ENCODE measurements at regions not wholly inside any gene's neighbourhood (a gene's known extent, or its start where the extent isn't known, plus 50 kb on each side); places are given as distances from the start of the nearest gene placed in this dataset.

DNA sequence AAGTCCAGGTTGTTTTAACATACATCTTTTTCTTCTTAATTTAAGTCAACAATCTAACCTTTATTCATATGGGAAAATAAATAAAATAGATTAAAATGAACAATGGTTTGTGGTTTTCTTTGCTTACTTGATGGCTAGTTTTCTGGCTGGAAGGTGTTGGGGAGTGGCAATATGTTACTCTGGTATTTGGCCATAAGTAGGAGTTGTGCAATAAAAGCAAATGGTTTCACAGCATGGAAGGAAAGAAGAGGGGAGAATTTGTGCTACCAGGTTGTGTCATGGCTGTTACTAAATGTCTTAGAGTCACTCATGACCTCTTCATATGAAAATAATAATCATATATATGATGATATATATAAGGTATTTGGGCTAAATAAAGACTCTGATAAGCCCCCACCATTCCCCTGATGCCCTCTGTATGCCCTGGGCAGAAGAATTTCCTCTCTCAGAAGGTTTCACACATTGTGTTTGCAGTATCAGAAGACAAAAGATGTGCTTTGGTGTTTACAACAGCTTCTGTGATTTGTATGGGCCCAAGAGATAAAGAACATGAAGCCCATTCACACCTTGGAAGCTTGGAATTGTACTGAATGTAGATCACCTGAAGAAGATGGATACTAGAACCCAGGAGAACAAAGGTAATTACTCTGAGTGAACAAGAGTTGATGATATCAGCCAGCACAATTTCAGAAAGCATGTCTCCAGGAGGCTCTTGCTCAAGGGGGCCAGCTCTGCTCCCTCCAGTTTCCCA lies 160.9 kb downstream of the ALG10B start:
- peaks cover 0 to 8% of the 10 kb centered on the region in 2 donors for H3K9me3 ChIP-seq
- H3K36me3 ChIP-seq, result no peaks in the 10 kb centered on the region
- intact Hi-C loops (cut with DNase I; ENCODE audit: low total_unique reads), result no loop called here
- DNase-seq (ENCODE audit: low spot score in 2 of 2), result no peak
- no peak overlapping the region for H3K27ac ChIP-seq
- H3K4me1 ChIP-seq, result no peaks in the 10 kb centered on the region
- TF ChIP-seq CTCF (IDR thresholded peaks at IDR 0.05) (no peak), POLR2A (IDR thresholded peaks at IDR 0.05) (no peak), POLR2AphosphoS5 (IDR thresholded peaks at IDR 0.05) (no peak)
- no peaks in the 10 kb centered on the region for H3K27me3 ChIP-seq
- no peak overlapping the region for H3K4me3 ChIP-seq

DNA sequence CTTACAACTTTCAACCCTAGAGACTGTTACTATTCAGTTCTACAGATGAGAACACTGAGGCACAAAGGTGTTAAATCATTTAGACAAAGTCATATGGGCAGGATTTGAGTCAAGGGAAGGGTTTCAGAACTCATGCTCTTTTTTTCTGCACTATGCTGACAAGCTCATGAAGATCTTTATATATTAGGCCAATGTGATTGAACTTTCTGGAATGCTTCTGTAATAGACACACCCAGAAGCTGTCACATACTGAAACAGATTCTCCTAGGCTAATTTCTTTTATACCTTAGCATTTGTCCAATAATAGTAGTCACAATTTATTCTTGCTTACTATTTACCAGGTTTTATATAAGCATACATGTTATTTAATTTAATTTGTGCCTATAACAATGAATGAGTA lies 164.0 kb downstream of the ALG10B start:
- DNase-seq (ENCODE audit: low spot score in 2 of 2), result no peak
- Histone ChIP-seq H3K27me3 (no peaks in the 10 kb centered on the region), H3K9me3 (no peaks in the 10 kb centered on the region), H3K4me1 (no peaks in the 10 kb centered on the region), H3K4me3 (no peak overlapping the region), H3K27ac (no peak overlapping the region), H3K36me3 (no peaks in the 10 kb centered on the region)
- no peak for TF ChIP-seq CTCF (IDR thresholded peaks at IDR 0.05)
- TF ChIP-seq POLR2AphosphoS5 (IDR thresholded peaks at IDR 0.05), result no peak
- TF ChIP-seq POLR2A (IDR thresholded peaks at IDR 0.05), result no peak
- intact Hi-C loops (cut with DNase I; ENCODE audit: low total_unique reads), result no loop called here

DNA sequence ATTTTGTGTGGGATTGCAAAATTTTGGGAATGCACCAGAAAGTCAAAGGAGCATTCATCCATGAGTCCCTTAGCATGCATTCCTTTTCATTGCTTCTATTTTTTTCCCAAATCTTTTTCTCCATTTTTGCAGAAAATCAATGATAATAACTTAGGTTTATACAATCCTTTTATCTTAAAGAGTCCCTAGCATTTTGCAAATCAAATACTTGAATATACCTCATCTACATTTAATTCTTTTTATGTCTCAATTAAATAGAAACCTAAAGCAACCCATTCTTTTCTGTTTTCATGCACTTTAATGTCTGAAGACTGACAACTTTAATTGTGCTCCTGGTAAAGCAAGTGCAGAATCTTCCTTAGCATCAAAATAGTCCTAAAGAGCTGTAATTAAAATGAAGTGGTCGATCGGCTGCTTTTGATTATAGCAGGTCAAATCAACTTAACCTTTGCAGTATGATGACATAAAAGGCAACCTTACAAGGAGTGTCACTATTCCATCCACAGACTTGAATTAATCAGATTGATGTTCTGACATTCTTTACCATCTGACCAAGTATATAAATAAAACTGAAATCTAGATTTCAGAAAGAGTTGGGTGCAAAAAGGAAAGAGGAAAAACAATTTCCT lies 168.4 kb downstream of the ALG10B start:
- DNase-seq (ENCODE audit: low spot score in 2 of 2), result no peak
- no peaks in the 10 kb centered on the region for H3K27me3 ChIP-seq
- no peak overlapping the region for H3K27ac ChIP-seq
- H3K4me1 ChIP-seq, result no peaks in the 10 kb centered on the region
- intact Hi-C loops (cut with DNase I; ENCODE audit: low total_unique reads), result loop anchor here (5.0 kb wide), 1 partner anchor 72 kb away; no protein-coding TSS in a partner anchor
- no peaks in the 10 kb centered on the region for H3K9me3 ChIP-seq
- no peak for TF ChIP-seq POLR2AphosphoS5 (IDR thresholded peaks at IDR 0.05)
- no peak overlapping the region for H3K4me3 ChIP-seq
- no peaks in the 10 kb centered on the region for H3K36me3 ChIP-seq

GRCh38 chr12:38488866-38489265 lies 172.3 kb downstream of the ALG10B start:
- Histone ChIP-seq H3K27me3 (no peaks in the 10 kb centered on the region), H3K9me3 (no peaks in the 10 kb centered on the region), H3K4me1 (no peaks in the 10 kb centered on the region), H3K4me3 (no peak overlapping the region), H3K27ac (no peak overlapping the region), H3K36me3 (no peaks in the 10 kb centered on the region)
- DNase-seq (ENCODE audit: low spot score in 2 of 2), result no peak
- no peak for TF ChIP-seq POLR2A (IDR thresholded peaks at IDR 0.05)
- intact Hi-C loops (cut with DNase I; ENCODE audit: low total_unique reads), result loop anchor here (5.0 kb wide), 1 partner anchor 68 kb away; no protein-coding TSS in a partner anchor

DNA sequence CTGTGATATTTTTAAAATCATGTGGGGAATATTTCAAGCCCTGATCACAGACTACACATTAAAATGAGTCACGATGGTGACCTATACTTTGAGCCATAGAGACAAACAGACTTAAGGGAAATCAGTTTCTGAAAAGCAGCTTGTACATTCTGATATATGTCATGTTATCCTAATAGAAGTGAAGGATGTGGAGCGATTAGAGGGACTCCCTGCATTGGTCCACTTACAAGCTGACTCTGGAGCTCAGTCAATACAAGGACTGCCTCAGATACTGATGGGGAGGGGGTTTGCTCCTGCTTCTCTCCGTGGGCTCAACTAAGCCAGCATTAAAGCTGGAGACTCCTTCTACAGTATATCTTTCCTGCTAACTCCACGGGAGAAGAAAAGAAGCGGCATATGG lies 173.5 kb downstream of the ALG10B start:
- no peaks in the 10 kb centered on the region for H3K9me3 ChIP-seq
- no peak for TF ChIP-seq CTCF (IDR thresholded peaks at IDR 0.05)
- no peak for TF ChIP-seq POLR2AphosphoS5 (IDR thresholded peaks at IDR 0.05)
- no peak for TF ChIP-seq POLR2A (IDR thresholded peaks at IDR 0.05)
- no peak for DNase-seq (ENCODE audit: low spot score in 2 of 2)
- no peaks in the 10 kb centered on the region for H3K4me1 ChIP-seq
- intact Hi-C loops (cut with DNase I; ENCODE audit: low total_unique reads), result no loop called here
- no peak overlapping the region for H3K27ac ChIP-seq
- no peaks in the 10 kb centered on the region for H3K27me3 ChIP-seq
- no peaks in the 10 kb centered on the region for H3K36me3 ChIP-seq
- no peak overlapping the region for H3K4me3 ChIP-seq

DNA sequence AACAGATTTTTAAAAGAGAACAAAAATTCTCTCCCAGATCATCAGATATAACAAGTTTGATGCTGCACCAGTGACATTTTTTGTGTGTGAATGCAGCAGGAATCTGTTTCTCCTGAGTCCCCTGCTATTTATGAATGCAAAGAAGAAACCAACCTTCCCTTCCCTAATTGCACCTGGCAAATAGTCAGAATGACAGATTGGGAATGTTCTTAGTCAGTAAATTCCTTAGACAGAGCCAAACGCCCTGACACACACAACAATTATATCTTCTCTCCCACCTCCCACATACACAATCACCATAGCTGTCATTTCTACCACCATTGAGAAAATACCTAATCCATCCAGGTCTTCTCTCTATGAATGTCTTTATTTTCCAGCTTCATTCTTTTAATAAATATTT lies 174.4 kb downstream of the ALG10B start:
- Histone ChIP-seq H3K36me3 (no peaks in the 10 kb centered on the region), H3K4me3 (no peak overlapping the region), H3K27me3 (no peaks in the 10 kb centered on the region), H3K9me3 (no peaks in the 10 kb centered on the region), H3K4me1 (no peaks in the 10 kb centered on the region), H3K27ac (no peak overlapping the region)
- intact Hi-C loops (cut with DNase I; ENCODE audit: low total_unique reads), result no loop called here
- TF ChIP-seq POLR2AphosphoS5 (IDR thresholded peaks at IDR 0.05), result no peak
- no peak for TF ChIP-seq CTCF (IDR thresholded peaks at IDR 0.05)
- no peak for TF ChIP-seq POLR2A (IDR thresholded peaks at IDR 0.05)
- no peak for DNase-seq (ENCODE audit: low spot score in 2 of 2)

Measured in breast epithelium (tissue), 4 donors.